WTC11 (cell line): ENCODE measurements at regions not wholly inside any gene's neighbourhood (a gene's known extent, or its start where the extent isn't known, plus 50 kb on each side); places are given as distances from the start of the nearest gene placed in this dataset.

Source experiments
- ATAC-seq: fragments of 200-7000 bp; cut with Tn5 transposase; 2 replicates; pipeline ENCODE4 v1.10.0; 2021; ENCODE audit warnings: mild to moderate bottlenecking, moderate library complexity
- CTCF ChIA-PET: fragments of 300-600 bp; sonication (Branson Sonifier 250); formaldehyde crosslinking; loops from one replicate; lab custom pipeline; 2021; ENCODE audit warnings: antibody characterized with exemption; lab: Charles Lee
- POLR2A ChIA-PET: fragments of 350-600 bp; sonication (Branson Sonifier 250); formaldehyde crosslinking; loops from one replicate; lab custom pipeline; 2021; ENCODE audit warnings: antibody characterized with exemption; lab: Charles Lee
- DNase-seq: peaks from one replicate; pipeline ENCODE4 v3.0.0; 2021; ENCODE audit warnings: low spot score
- H3K27ac Mint-ChIP-seq: 2 replicates; pipeline ENCODE4 v1.8.0; 2021; ENCODE audit warnings: mixed read lengths
- H3K27me3 Mint-ChIP-seq: 2 replicates; pipeline ENCODE4 v1.8.0; 2021; ENCODE audit warnings: low read depth, mild to moderate bottlenecking, moderate library complexity, mixed read lengths
- H3K36me3 Mint-ChIP-seq: 2 replicates; pipeline ENCODE4 v1.8.0; 2021; ENCODE audit warnings: mixed read lengths
- H3K4me1 Mint-ChIP-seq: 2 replicates; pipeline ENCODE4 v1.8.0; 2022; ENCODE audit warnings: mixed read lengths
- H3K4me3 Mint-ChIP-seq: 2 replicates; pipeline ENCODE4 v1.8.0; 2021; ENCODE audit warnings: mild to moderate bottlenecking, moderate library complexity, mixed read lengths
- H3K9me3 Mint-ChIP-seq: 2 replicates; pipeline ENCODE4 v1.8.0; 2021; ENCODE audit warnings: mixed read lengths
- AFF4 ChIP-seq: sonication (generic); formaldehyde crosslinking; IDR thresholded peaks from 2 replicates; pipeline ENCODE4 v1.8.1; 2023; ENCODE audit warnings: mild to moderate bottlenecking, missing genetic modification reagents, borderline replicate concordance
- ATF2 ChIP-seq: sonication (generic); formaldehyde crosslinking; IDR thresholded peaks from 2 replicates; pipeline ENCODE4 v1.8.1; 2022; ENCODE audit warnings: low read depth, missing genetic modification reagents, borderline replicate concordance
- ATF3 ChIP-seq: sonication (generic); formaldehyde crosslinking; conservative IDR thresholded peaks from 2 replicates; pipeline ENCODE4 v1.8.1; 2022; ENCODE audit warnings: mild to moderate bottlenecking, missing genetic modification reagents
- CBFB ChIP-seq: sonication (generic); formaldehyde crosslinking; IDR thresholded peaks from 2 replicates; pipeline ENCODE4 v1.8.1; 2022; ENCODE audit warnings: mild to moderate bottlenecking, low read depth, missing genetic modification reagents
- E2F1 ChIP-seq: sonication (generic); formaldehyde crosslinking; IDR thresholded peaks from 2 replicates; pipeline ENCODE4 v1.8.0; 2022; ENCODE audit warnings: mild to moderate bottlenecking, missing genetic modification reagents
- FOXK1 ChIP-seq: sonication (generic); formaldehyde crosslinking; IDR thresholded peaks from 2 replicates; pipeline ENCODE4 v1.8.0; 2022; ENCODE audit warnings: mild to moderate bottlenecking, moderate library complexity, missing genetic modification reagents
- GRHL2 ChIP-seq: fragments of 250-450 bp; sonication (Bioruptor Pico); IDR thresholded peaks from 2 replicates; pipeline ENCODE4 v1.8.0; 2022; ENCODE audit warnings: mild to moderate bottlenecking, moderate library complexity; ENCODE audit not compliant: insufficient replicate concordance, severe bottlenecking
- IRF2 ChIP-seq: sonication (generic); formaldehyde crosslinking; IDR thresholded peaks from 2 replicates; pipeline ENCODE4 v1.8.0; 2022; ENCODE audit warnings: low read depth, missing genetic modification reagents, borderline replicate concordance
- MXD4 ChIP-seq: fragments of 250-450 bp; sonication (Bioruptor Pico); IDR thresholded peaks from 2 replicates; pipeline ENCODE4 v1.8.0; 2021; ENCODE audit warnings: mild to moderate bottlenecking, moderate library complexity, borderline replicate concordance
- NFATC4 ChIP-seq: fragments of 250-450 bp; sonication (Bioruptor Pico); IDR thresholded peaks from 2 replicates; pipeline ENCODE4 v1.9.0; 2021; ENCODE audit warnings: mild to moderate bottlenecking
- NFE2L1 ChIP-seq: sonication (generic); formaldehyde crosslinking; IDR thresholded peaks from 2 replicates; pipeline ENCODE4 v1.8.1; 2023; ENCODE audit warnings: missing genetic modification reagents
- NR1H2 ChIP-seq: sonication (generic); formaldehyde crosslinking; IDR thresholded peaks from 2 replicates; pipeline ENCODE4 v1.9.0; 2021; ENCODE audit warnings: mild to moderate bottlenecking, moderate library complexity, missing genetic modification reagents
- NR3C1 ChIP-seq: sonication (generic); formaldehyde crosslinking; conservative IDR thresholded peaks from 2 replicates; pipeline ENCODE4 v1.8.1; 2023; ENCODE audit warnings: low read depth, mild to moderate bottlenecking, missing genetic modification reagents
- PREB ChIP-seq: sonication (generic); formaldehyde crosslinking; IDR thresholded peaks from 2 replicates; pipeline ENCODE4 v1.8.1; 2022; ENCODE audit warnings: mild to moderate bottlenecking, missing genetic modification reagents, moderate library complexity, borderline replicate concordance
- SP1 ChIP-seq: sonication (generic); formaldehyde crosslinking; conservative IDR thresholded peaks from 2 replicates; pipeline ENCODE4 v1.8.1; 2022; ENCODE audit warnings: missing genetic modification reagents
- TEAD4 ChIP-seq: sonication (generic); formaldehyde crosslinking; IDR thresholded peaks from 2 replicates; pipeline ENCODE4 v1.8.0; 2022; ENCODE audit warnings: mild to moderate bottlenecking, missing genetic modification reagents
- USF1 ChIP-seq: sonication (generic); formaldehyde crosslinking; IDR thresholded peaks from 2 replicates; pipeline ENCODE4 v1.8.0; 2022; ENCODE audit warnings: mild to moderate bottlenecking, missing genetic modification reagents
- ZBTB21 ChIP-seq: sonication (generic); formaldehyde crosslinking; IDR thresholded peaks from 2 replicates; pipeline ENCODE4 v1.8.1; 2023; ENCODE audit warnings: mild to moderate bottlenecking, missing genetic modification reagents, borderline replicate concordance
- ZBTB43 ChIP-seq: sonication (generic); formaldehyde crosslinking; IDR thresholded peaks from 2 replicates; pipeline ENCODE4 v1.8.1; 2023; ENCODE audit warnings: mild to moderate bottlenecking, missing genetic modification reagents
- ZNF121 ChIP-seq: sonication (generic); formaldehyde crosslinking; IDR thresholded peaks from 2 replicates; pipeline ENCODE4 v1.8.0; 2023; ENCODE audit warnings: missing genetic modification reagents
- ZNF317 ChIP-seq: sonication (generic); formaldehyde crosslinking; IDR thresholded peaks from 2 replicates; pipeline ENCODE4 v1.8.1; 2023; ENCODE audit warnings: low read depth, mild to moderate bottlenecking, moderate library complexity, missing genetic modification reagents, borderline replicate concordance
- ZNF396 ChIP-seq: fragments of 250-450 bp; sonication (Bioruptor Pico); IDR thresholded peaks from 2 replicates; pipeline ENCODE4 v1.8.0; 2021; ENCODE audit warnings: mild to moderate bottlenecking, moderate library complexity, borderline replicate concordance

- H3K4me3 Mint-ChIP-seq, result no peak overlapping the region
- POLR2A ChIA-PET, result no interaction called here
- DNase-seq (no peak), ATAC-seq (no peak)
- H3K36me3 Mint-ChIP-seq, result peaks cover 2% of the 10 kb centered on the region; the same call in 1 of the 2 replicates
- H3K27me3 Mint-ChIP-seq, result peaks cover 11% of the 10 kb centered on the region
- TF ChIP-seq MXD4 (CRISPR knock-in tag) (no peak), AFF4 (no peak), NR1H2 (no peak), USF1 (CRISPR knock-in tag) (no peak), ATF3 (CRISPR knock-in tag) (no peak), IRF2 (CRISPR knock-in tag) (no peak), NR3C1 (CRISPR knock-in tag) (no peak), ATF2 (CRISPR knock-in tag) (no peak), ZNF317 (CRISPR knock-in tag) (no peak), ZNF121 (CRISPR knock-in tag) (no peak), ZNF396 (CRISPR knock-in tag) (no peak), GRHL2 (CRISPR knock-in tag) (no peak), PREB (CRISPR knock-in tag) (no peak), E2F1 (CRISPR knock-in tag) (no peak), ZBTB43 (no peak)
- TF ChIP-seq, all 79 proteins: peak for 0
- Mint-ChIP-seq H3K9me3 (peaks cover 15% of the 10 kb centered on the region), H3K27ac (no peak overlapping the region), H3K4me1 (no peaks in the 10 kb centered on the region)
- CTCF ChIA-PET, result no interaction called here
Observed at GRCh38 chr13:44317752-44318151, 55.9 kb upstream of the SERP2 start.

GRCh38 chr13:44318161-44318560 lies 55.5 kb upstream of the SERP2 start:
- ATAC-seq (no peak), DNase-seq (no peak)
- H3K4me1 Mint-ChIP-seq, result no peaks in the 10 kb centered on the region
- H3K27me3 Mint-ChIP-seq, result peaks cover 9% of the 10 kb centered on the region
- POLR2A ChIA-PET, result no interaction called here
- CTCF ChIA-PET, result no interaction called here
- H3K4me3 Mint-ChIP-seq, result no peak overlapping the region
- TF ChIP-seq ZBTB21 (CRISPR knock-in tag) (no peak), TEAD4 (CRISPR knock-in tag) (no peak), NFATC4 (CRISPR knock-in tag) (no peak), CBFB (CRISPR knock-in tag) (no peak), SP1 (no peak), ATF2 (CRISPR knock-in tag) (no peak), NFE2L1 (CRISPR knock-in tag) (no peak), FOXK1 (CRISPR knock-in tag) (no peak)
- peaks cover 15% of the 10 kb centered on the region for H3K9me3 Mint-ChIP-seq
- H3K27ac Mint-ChIP-seq, result no peak overlapping the region
- peaks cover 2% of the 10 kb centered on the region; the same call in 1 of the 2 replicates for H3K36me3 Mint-ChIP-seq
